ENCODE measurements at regions not wholly inside any gene's neighbourhood (a gene's known extent, or its start where the extent isn't known, plus 50 kb on each side); places are given as distances from the start of the nearest gene placed in this dataset.

DNA sequence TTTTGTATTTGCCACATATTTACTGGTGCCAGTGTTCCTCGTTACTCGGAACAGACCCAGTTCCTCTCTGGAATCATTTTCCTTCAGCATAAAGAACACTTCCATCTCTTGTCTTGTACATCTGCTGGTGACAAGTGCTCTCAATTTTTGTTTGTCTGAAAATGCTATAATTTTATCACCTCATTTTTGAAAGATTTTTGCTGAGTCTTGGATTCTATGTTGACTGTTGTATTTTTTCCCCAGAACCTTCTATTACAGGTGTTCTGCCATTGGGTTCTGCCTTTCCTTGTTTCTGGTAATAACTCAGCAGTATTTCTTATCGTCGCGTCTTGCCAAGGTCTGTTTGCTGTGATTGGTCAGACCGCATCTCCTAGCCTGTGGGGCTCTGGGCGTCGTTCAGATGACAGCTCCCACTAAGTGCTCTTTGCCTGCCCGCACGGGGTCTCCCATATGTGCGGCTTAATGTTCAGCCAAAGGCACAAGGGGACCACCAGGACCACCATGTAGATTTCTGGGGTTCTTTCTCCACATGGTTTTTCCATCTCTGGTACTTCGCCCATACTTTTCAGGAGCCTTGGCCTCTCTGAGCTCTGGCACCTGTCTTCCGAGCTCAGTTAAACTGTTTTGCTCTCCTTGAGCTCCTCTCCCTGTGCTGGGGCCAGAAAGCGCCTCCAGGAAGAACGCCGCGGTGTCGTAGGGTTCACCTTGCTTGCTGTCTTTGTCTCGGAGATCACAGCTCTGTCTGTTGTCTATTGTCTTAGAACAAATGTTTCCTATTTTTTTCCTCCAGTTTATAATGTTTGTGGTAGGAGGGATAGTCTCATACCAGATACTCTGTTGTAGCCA is 80.0 kb downstream of the METRNL start:
- peak; percentile 23 for DNase-seq (ENCODE audit: low spot score)
- ATAC-seq (ENCODE audit: low read depth), result no peak
- TF ChIP-seq, protein P1, sequence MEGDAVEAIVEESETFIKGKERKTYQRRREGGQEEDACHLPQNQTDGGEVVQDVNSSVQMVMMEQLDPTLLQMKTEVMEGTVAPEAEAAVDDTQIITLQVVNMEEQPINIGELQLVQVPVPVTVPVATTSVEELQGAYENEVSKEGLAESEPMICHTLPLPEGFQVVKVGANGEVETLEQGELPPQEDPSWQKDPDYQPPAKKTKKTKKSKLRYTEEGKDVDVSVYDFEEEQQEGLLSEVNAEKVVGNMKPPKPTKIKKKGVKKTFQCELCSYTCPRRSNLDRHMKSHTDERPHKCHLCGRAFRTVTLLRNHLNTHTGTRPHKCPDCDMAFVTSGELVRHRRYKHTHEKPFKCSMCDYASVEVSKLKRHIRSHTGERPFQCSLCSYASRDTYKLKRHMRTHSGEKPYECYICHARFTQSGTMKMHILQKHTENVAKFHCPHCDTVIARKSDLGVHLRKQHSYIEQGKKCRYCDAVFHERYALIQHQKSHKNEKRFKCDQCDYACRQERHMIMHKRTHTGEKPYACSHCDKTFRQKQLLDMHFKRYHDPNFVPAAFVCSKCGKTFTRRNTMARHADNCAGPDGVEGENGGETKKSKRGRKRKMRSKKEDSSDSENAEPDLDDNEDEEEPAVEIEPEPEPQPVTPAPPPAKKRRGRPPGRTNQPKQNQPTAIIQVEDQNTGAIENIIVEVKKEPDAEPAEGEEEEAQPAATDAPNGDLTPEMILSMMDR (IDR thresholded peaks at IDR 0.05; ENCODE audit: poor library complexity, severe bottlenecking), result no peak
- H3K4me1 ChIP-seq (ENCODE audit: insufficient read depth, poor library complexity, severe bottlenecking), result peaks cover 3% of the 10 kb centered on the region
- H3K27ac ChIP-seq (ENCODE audit: poor library complexity, severe bottlenecking), result no peak overlapping the region
- H3K4me3 ChIP-seq (ENCODE audit: severe bottlenecking), result no peak overlapping the region
- H3K27me3 ChIP-seq (ENCODE audit: insufficient read depth, poor library complexity, severe bottlenecking), result peaks cover 18% of the 10 kb centered on the region
- no peaks in the 10 kb centered on the region for H3K36me3 ChIP-seq (ENCODE audit: low read depth)
- H3K9me3 ChIP-seq (ENCODE audit: severe bottlenecking), result no peaks in the 10 kb centered on the region

DNA sequence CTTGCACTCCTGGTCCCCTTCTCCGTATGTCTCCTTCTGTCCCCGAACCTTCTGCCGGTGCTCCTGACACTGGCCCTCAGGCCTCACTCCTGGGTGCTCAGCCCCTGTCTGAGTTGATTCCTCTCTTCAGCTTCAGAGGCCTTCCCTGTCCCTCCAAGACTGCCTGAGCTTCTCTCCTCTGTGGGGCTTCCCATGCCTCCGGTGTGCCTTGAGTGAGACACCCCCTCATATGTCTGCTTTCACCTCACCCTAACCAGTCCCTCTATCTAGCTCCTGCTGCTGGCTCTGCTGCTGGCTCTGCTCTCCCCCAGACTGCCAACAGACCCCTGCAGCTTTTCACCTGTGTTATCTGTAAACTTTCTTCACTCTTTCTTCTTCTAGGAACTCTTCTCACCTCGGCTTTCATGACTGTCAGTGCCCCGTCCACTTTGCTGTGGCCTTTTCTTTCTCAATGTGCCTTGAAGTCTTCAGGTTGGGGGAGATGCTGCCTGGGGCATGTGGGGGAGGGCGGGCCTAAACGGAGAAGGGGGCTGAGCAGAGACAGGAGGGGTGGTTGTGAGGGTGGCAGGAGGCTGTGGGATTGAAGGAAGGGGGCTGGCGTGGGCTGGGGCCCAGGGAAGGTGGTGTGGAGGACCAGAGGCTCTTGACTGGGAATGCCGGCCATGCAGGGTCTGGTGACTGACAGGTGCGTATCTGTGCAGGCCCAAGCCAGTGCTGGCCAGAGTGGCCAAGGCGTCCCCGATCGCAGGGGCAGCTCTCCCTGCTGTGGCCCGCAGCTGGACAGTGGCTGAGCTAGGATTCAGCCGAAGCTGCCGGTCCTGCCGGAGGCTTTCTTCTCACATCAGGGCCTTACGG is 81.3 kb downstream of the METRNL start:
- Histone ChIP-seq H3K4me3 (ENCODE audit: severe bottlenecking) (no peak overlapping the region), H3K4me1 (ENCODE audit: insufficient read depth, poor library complexity, severe bottlenecking) (peaks cover 3% of the 10 kb centered on the region), H3K27ac (ENCODE audit: poor library complexity, severe bottlenecking) (no peak overlapping the region), H3K27me3 (ENCODE audit: insufficient read depth, poor library complexity, severe bottlenecking) (peaks cover 24% of the 10 kb centered on the region), H3K9me3 (ENCODE audit: severe bottlenecking) (no peaks in the 10 kb centered on the region), H3K36me3 (ENCODE audit: low read depth) (no peaks in the 10 kb centered on the region)
- ATAC-seq (ENCODE audit: low read depth), result no peak
- peak; percentile 52 for DNase-seq (ENCODE audit: low spot score)
- TF ChIP-seq, protein P1 (IDR thresholded peaks at IDR 0.05; ENCODE audit: poor library complexity, severe bottlenecking), result no peak

DNA sequence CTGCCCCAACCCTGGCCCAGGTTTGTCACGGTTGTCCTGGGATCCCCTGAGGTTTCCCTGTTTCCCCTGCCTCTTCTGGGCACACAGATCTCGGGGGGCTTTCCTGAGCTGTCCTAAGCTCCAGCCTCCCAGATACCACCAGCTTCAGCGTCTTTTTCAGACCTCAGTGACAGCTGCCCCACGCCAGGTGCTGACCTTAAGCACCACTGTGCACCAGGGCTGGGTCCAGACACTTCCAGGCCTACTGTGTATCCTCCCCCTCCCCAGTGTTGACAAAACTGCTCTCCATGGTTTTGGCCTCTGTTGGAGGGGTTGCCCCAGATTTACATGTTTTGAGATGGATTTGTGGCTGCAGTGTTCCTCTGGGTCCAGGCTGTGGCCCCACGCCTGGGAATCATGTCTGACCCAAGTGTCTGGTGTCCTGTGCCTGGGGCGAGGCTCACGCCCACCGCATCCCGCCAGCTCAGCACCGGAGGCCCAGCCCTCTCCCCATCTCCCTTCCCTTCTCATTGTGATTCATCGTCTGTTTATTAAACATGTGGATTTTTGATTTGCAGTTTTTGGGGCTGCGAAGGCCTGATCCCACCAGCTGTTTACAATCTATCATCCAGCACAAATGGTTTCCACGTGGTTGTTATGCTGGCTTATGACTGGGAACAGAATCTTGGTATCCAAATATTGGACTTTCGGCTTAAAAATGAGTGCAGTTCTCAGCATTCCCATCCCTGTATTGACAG is 82.1 kb downstream of the METRNL start:
- DNase-seq (ENCODE audit: low spot score) (peak; percentile 45), ATAC-seq (ENCODE audit: low read depth) (peak; percentile 49; the same call in 2 of the 3 replicates)
- Histone ChIP-seq H3K9me3 (ENCODE audit: severe bottlenecking) (no peaks in the 10 kb centered on the region), H3K27me3 (ENCODE audit: insufficient read depth, poor library complexity, severe bottlenecking) (peaks cover 24% of the 10 kb centered on the region), H3K4me3 (ENCODE audit: severe bottlenecking) (no peak overlapping the region), H3K27ac (ENCODE audit: poor library complexity, severe bottlenecking) (no peak overlapping the region), H3K36me3 (ENCODE audit: low read depth) (no peaks in the 10 kb centered on the region), H3K4me1 (ENCODE audit: insufficient read depth, poor library complexity, severe bottlenecking) (peaks cover 3% of the 10 kb centered on the region)
- TF ChIP-seq, protein P1 (IDR thresholded peaks at IDR 0.05; ENCODE audit: poor library complexity, severe bottlenecking), result no peak

DNA sequence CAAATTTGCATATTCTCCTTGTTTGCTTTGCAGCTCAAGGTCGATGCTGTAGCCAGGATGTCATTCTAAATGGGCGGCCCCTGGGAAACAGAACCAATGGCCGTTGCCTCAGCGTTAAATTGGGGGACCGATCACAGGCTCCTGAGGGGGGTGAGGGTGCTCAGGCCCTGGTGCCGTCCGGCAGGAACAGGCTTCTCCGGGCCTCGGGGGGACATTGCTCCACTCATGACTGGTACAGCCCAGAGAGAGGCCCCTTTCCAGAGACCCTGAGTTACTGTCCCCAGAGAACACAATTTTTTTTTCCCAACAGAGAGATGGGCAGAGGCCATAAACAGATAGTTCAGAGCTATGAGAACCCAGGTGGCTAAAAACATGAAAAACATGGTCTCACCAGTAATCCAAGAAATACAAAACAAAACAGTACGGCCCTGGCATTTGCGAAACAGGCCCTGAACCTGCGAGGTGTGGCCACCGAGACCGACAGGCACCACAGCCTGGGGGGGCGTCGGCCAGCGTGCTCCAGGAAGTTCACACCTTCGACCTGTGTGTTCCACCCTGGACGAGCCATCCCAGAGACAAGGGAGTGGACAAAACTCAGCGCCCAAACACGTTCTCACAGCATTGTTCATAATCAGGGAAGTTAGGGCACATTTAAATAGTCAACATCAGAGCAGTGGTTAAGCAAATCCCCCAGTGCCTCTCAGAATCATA is 82.8 kb downstream of the METRNL start:
- DNase-seq (ENCODE audit: low spot score) (peak; percentile 35), ATAC-seq (ENCODE audit: low read depth) (no peak)
- H3K27ac ChIP-seq (ENCODE audit: poor library complexity, severe bottlenecking), result no peak overlapping the region
- peaks cover 3% of the 10 kb centered on the region for H3K4me1 ChIP-seq (ENCODE audit: insufficient read depth, poor library complexity, severe bottlenecking)
- H3K4me3 ChIP-seq (ENCODE audit: severe bottlenecking), result no peak overlapping the region
- H3K27me3 ChIP-seq (ENCODE audit: insufficient read depth, poor library complexity, severe bottlenecking), result peaks cover 19% of the 10 kb centered on the region
- no peaks in the 10 kb centered on the region for H3K36me3 ChIP-seq (ENCODE audit: low read depth)
- TF ChIP-seq, protein P1 (IDR thresholded peaks at IDR 0.05; ENCODE audit: poor library complexity, severe bottlenecking), result no peak
- H3K9me3 ChIP-seq (ENCODE audit: severe bottlenecking), result peaks cover under 1% of the 10 kb centered on the region
